ENCODE measurements at regions not wholly inside any gene's neighbourhood (a gene's known extent, or its start where the extent isn't known, plus 50 kb on each side); places are given as distances from the start of the nearest gene placed in this dataset.

- TF ChIP-seq CTCF (IDR thresholded peaks at IDR 0.05; ENCODE audit: insufficient read depth, low read length) (no peak), GABPA (IDR thresholded peaks at IDR 0.05; ENCODE audit: low read depth) (no peak), POLR2AphosphoS5 (IDR thresholded peaks at IDR 0.05; ENCODE audit: low read depth) (no peak)
- TF ChIP-seq, protein P1, sequence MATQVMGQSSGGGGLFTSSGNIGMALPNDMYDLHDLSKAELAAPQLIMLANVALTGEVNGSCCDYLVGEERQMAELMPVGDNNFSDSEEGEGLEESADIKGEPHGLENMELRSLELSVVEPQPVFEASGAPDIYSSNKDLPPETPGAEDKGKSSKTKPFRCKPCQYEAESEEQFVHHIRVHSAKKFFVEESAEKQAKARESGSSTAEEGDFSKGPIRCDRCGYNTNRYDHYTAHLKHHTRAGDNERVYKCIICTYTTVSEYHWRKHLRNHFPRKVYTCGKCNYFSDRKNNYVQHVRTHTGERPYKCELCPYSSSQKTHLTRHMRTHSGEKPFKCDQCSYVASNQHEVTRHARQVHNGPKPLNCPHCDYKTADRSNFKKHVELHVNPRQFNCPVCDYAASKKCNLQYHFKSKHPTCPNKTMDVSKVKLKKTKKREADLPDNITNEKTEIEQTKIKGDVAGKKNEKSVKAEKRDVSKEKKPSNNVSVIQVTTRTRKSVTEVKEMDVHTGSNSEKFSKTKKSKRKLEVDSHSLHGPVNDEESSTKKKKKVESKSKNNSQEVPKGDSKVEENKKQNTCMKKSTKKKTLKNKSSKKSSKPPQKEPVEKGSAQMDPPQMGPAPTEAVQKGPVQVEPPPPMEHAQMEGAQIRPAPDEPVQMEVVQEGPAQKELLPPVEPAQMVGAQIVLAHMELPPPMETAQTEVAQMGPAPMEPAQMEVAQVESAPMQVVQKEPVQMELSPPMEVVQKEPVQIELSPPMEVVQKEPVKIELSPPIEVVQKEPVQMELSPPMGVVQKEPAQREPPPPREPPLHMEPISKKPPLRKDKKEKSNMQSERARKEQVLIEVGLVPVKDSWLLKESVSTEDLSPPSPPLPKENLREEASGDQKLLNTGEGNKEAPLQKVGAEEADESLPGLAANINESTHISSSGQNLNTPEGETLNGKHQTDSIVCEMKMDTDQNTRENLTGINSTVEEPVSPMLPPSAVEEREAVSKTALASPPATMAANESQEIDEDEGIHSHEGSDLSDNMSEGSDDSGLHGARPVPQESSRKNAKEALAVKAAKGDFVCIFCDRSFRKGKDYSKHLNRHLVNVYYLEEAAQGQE (IDR thresholded peaks at IDR 0.05; ENCODE audit: insufficient replicate concordance, low read depth), result no peak
Observed at GRCh38 chr1:56423716-56424115, 155.6 kb downstream of the PLPP3 start.
